ENCODE measurements at regions not wholly inside any gene's neighbourhood (a gene's known extent, or its start where the extent isn't known, plus 50 kb on each side); places are given as distances from the start of the nearest gene placed in this dataset.
"Not testable (repeated sequence)": the region's sequence is repeated elsewhere in the genome, so short reads cannot be mapped to it uniquely, and the experiment has no call there.

DNA sequence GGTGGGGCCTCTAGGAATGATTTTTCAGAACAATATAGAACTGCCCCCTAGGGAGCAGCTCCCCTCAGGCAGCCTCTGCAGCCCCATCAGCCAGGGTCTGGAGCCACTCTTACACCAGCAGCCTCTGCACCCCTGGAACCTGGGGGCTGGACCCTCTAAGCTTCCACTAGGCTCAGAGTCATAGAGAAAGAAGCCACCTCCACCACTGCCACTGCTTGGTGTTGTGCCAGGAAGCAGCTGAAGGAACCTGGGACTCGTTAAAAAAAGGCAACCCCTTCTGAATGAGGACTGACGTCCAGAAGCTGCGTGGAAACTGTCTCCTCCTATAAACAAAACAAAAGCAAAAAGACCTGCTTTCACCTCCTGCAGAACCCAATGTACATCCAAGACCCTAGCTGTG lies 98.1 kb upstream of the HS6ST1 start:
- no peaks in the 10 kb centered on the region for H3K9me2 ChIP-seq (replicated peaks; ENCODE audit: control insufficient read depth, low read length)
- H3K27me3 ChIP-seq (ENCODE audit: control insufficient read depth, low read length) = no peaks in the 10 kb centered on the region
- no peak overlapping the region for H3K4me2 ChIP-seq (ENCODE audit: low read length)
- H3F3A ChIP-seq (ENCODE audit: control insufficient read depth, insufficient read depth) = no peaks in the 10 kb centered on the region
- TF ChIP-seq CTCF (IDR thresholded peaks at IDR 0.05; ENCODE audit: low read depth, low read length, poor library complexity, severe bottlenecking) (no peak), EZH2phosphoT487 (IDR thresholded peaks at IDR 0.05; ENCODE audit: borderline replicate concordance, low read length) (no peak)
- H3K36me3 ChIP-seq (ENCODE audit: control insufficient read depth, low read length) = no peaks in the 10 kb centered on the region
- no peaks in the 10 kb centered on the region for H3K4me1 ChIP-seq (ENCODE audit: control insufficient read depth, low read length)
- H3K9me3 ChIP-seq (ENCODE audit: control insufficient read depth, insufficient read depth, low read length) = no peaks in the 10 kb centered on the region
- no peaks in the 10 kb centered on the region for H3K79me2 ChIP-seq (ENCODE audit: control insufficient read depth, low read length)
- no peaks in the 10 kb centered on the region for H4K20me1 ChIP-seq (ENCODE audit: control insufficient read depth, insufficient read depth, low read depth, low read length)
- no peak overlapping the region for H3K27ac ChIP-seq (ENCODE audit: low read depth, low read length)
- H3K4me3 ChIP-seq (ENCODE audit: low read length) = no peak overlapping the region

DNA sequence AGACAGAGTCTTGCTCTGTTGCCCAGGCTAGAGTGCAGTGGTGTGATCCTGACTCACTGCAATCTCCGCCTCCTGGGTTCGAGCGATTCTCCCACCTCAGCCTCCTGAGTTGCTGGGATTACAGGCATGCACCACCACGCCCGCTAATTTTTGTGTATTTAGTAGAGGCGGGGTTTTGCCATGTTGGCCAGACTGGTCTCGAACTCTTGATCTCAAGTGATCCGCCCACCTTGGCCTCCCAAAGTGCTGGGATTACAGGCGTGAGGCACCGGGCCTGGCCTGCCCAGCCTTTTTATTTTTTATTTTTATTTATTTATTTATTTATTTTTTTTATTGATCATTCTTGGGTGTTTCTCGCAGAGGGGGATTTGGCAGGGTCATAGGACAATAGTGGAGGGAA lies 98.6 kb upstream of the HS6ST1 start:
- H3K79me2 ChIP-seq (ENCODE audit: control insufficient read depth, low read length); H4K20me1 ChIP-seq (ENCODE audit: control insufficient read depth, insufficient read depth, low read depth, low read length); H3K9me2 ChIP-seq (replicated peaks; ENCODE audit: control insufficient read depth, low read length); H3K27me3 ChIP-seq (ENCODE audit: control insufficient read depth, low read length); H3K27ac ChIP-seq (ENCODE audit: low read depth, low read length); H3K9me3 ChIP-seq (ENCODE audit: control insufficient read depth, insufficient read depth, low read length); H3K4me2 ChIP-seq (ENCODE audit: low read length); H3K36me3 ChIP-seq (ENCODE audit: control insufficient read depth, low read length); H3K4me3 ChIP-seq (ENCODE audit: low read length); H3K4me1 ChIP-seq (ENCODE audit: control insufficient read depth, low read length); H3F3A ChIP-seq (ENCODE audit: control insufficient read depth, insufficient read depth): not testable (repeated sequence)

- Histone ChIP-seq H3K27me3 (ENCODE audit: control insufficient read depth, low read length) (peaks cover 10% of the 10 kb centered on the region), H4K20me1 (ENCODE audit: control insufficient read depth, insufficient read depth, low read depth, low read length) (no peaks in the 10 kb centered on the region), H3K4me1 (ENCODE audit: control insufficient read depth, low read length) (no peaks in the 10 kb centered on the region), H3K9me2 (replicated peaks; ENCODE audit: control insufficient read depth, low read length) (no peaks in the 10 kb centered on the region), H3K4me2 (ENCODE audit: low read length) (no peak overlapping the region), H3K36me3 (ENCODE audit: control insufficient read depth, low read length) (no peaks in the 10 kb centered on the region), H3K4me3 (ENCODE audit: low read length) (no peak overlapping the region), H3K27ac (ENCODE audit: low read depth, low read length) (no peak overlapping the region), H3F3A (ENCODE audit: control insufficient read depth, insufficient read depth) (no peaks in the 10 kb centered on the region), H3K9me3 (ENCODE audit: control insufficient read depth, insufficient read depth, low read length) (no peaks in the 10 kb centered on the region), H3K79me2 (ENCODE audit: control insufficient read depth, low read length) (no peaks in the 10 kb centered on the region)
- TF ChIP-seq EZH2phosphoT487 (IDR thresholded peaks at IDR 0.05; ENCODE audit: borderline replicate concordance, low read length) (no peak), CTCF (IDR thresholded peaks at IDR 0.05; ENCODE audit: low read depth, low read length, poor library complexity, severe bottlenecking) (no peak)
Observed at GRCh38 chr2:128420131-128420530, 101.5 kb upstream of the HS6ST1 start.

DNA sequence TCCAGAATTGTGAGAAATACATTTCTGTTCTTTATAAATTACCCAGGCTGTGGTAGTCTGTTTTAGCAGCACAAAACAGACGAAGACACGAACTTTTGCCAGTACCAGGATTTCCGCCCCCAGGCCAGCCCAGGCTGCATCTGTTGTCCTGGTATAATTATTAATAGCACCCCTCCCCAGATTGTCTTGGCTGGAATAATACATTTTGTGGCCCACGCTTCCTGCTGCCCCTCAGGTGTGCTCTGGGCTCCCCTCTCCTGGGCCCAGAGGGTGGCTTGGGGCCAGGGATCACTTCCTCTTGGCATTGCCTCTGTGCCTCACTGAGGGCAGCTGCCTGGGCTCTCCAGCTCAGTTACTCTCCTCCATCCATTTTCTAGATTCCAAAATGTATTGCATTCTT lies 102.1 kb upstream of the HS6ST1 start:
- Histone ChIP-seq H3K27me3 (ENCODE audit: control insufficient read depth, low read length) (peaks cover 10% of the 10 kb centered on the region), H3K4me1 (ENCODE audit: control insufficient read depth, low read length) (no peaks in the 10 kb centered on the region), H3K79me2 (ENCODE audit: control insufficient read depth, low read length) (no peaks in the 10 kb centered on the region), H3K9me3 (ENCODE audit: control insufficient read depth, insufficient read depth, low read length) (no peaks in the 10 kb centered on the region), H3K4me3 (ENCODE audit: low read length) (no peak overlapping the region), H3F3A (ENCODE audit: control insufficient read depth, insufficient read depth) (no peaks in the 10 kb centered on the region), H3K9me2 (replicated peaks; ENCODE audit: control insufficient read depth, low read length) (no peaks in the 10 kb centered on the region), H3K4me2 (ENCODE audit: low read length) (no peak overlapping the region), H3K36me3 (ENCODE audit: control insufficient read depth, low read length) (no peaks in the 10 kb centered on the region), H3K27ac (ENCODE audit: low read depth, low read length) (no peak overlapping the region), H4K20me1 (ENCODE audit: control insufficient read depth, insufficient read depth, low read depth, low read length) (no peaks in the 10 kb centered on the region)
- no peak for TF ChIP-seq EZH2phosphoT487 (IDR thresholded peaks at IDR 0.05; ENCODE audit: borderline replicate concordance, low read length)
- no peak for TF ChIP-seq CTCF (IDR thresholded peaks at IDR 0.05; ENCODE audit: low read depth, low read length, poor library complexity, severe bottlenecking)

All from DOHH2 (cell line).